Thyroid gland (tissue), 4 donors: ENCODE measurements at regions not wholly inside any gene's neighbourhood (a gene's known extent, or its start where the extent isn't known, plus 50 kb on each side); places are given as distances from the start of the nearest gene placed in this dataset.

ENCODE experiments used
- DNase-seq, 2 donors: peaks; one replicate each; pipeline ENCODE4 v3.0.0-alpha.2; 2019
- H3K27ac ChIP-seq, 3 donors: fragments of 200-600 bp; sonication (generic); 1 replicate in 2 of 3; 2 replicates in 1 of 3; pipeline ENCODE4 v1.5.1; 2016 to 2019; ENCODE audit warnings: mild to moderate bottlenecking in 1 of 3, moderate library complexity in 1 of 3
- H3K27me3 ChIP-seq: fragments of 200-600 bp; sonication (generic); one replicate; pipeline ENCODE4 v1.5.1; 2019
- H3K36me3 ChIP-seq, 2 donors: fragments of 200-600 bp; sonication (generic); one replicate each; pipeline ENCODE4 v1.5.1; 2016 to 2019
- H3K4me1 ChIP-seq, 2 donors: fragments of 200-600 bp; sonication (generic); one replicate each; pipeline ENCODE4 v1.5.1; 2017 to 2019
- H3K4me3 ChIP-seq, 3 donors: fragments of 200-600 bp; sonication (generic); replicated peaks in 1 of 3; 1 replicate in 2 of 3; 2 replicates in 1 of 3; pipeline ENCODE4 v1.5.1; 2016; ENCODE audit warnings: mild to moderate bottlenecking in 1 of 3
- H3K9me3 ChIP-seq: fragments of 200-600 bp; sonication (generic); one replicate; pipeline ENCODE4 v1.5.1; 2017
- CTCF ChIP-seq, 6 experiments: fragments of 200-600 bp in 3 of 6; fragments of 450-650 bp in 3 of 6; sonication (generic) in 3 of 6; IDR thresholded peaks; one replicate each; pipeline ENCODE4 v1.5.1; 2016 to 2019; ENCODE audit warnings: antibody characterized with exemption in 6 of 6, mild to moderate bottlenecking in 2 of 6, inconsistent platforms in 1 of 6, moderate library complexity in 1 of 6
- POLR2A ChIP-seq, 2 donors: fragments of 450-650 bp; IDR thresholded peaks; one replicate each; pipeline ENCODE4 v1.6.1; 2017; ENCODE audit warnings: antibody characterized with exemption in 2 of 2, mild to moderate bottlenecking in 2 of 2, moderate library complexity in 1 of 2
- WGBS, 2 donors: methylation state at CpG; one replicate each; pipeline ENCODE4 v1.1.5; 2017; 5-methylcytosine and 5-hydroxymethylcytosine counted together
- intact Hi-C: fragments of 100-400 bp; cut with DNase I; formaldehyde crosslinking; loops from one replicate; pipeline ENCODE4 v1.15.1; 2023

GRCh38 chr1:69376408-69376807, 191.3 kb upstream of the LRRC7 start:
- H3K9me3 ChIP-seq, result no peaks in the 10 kb centered on the region
- WGBS, 2 donors, result 93 to 94% methylated on average over 1 of the region's 1 CpG
- no peak overlapping the region for H3K27ac ChIP-seq
- no peaks in the 10 kb centered on the region for H3K4me1 ChIP-seq
- no peaks in the 10 kb centered on the region for H3K36me3 ChIP-seq
- H3K4me3 ChIP-seq, result no peak overlapping the region
- no peak for TF ChIP-seq CTCF (IDR thresholded peaks at IDR 0.05)
- H3K27me3 ChIP-seq, result no peaks in the 10 kb centered on the region
- no peak for DNase-seq
- intact Hi-C loops, result no loop called here

- H3K27me3 ChIP-seq, result no peaks in the 10 kb centered on the region
- no peaks in the 10 kb centered on the region for H3K9me3 ChIP-seq
- no peak for TF ChIP-seq CTCF (IDR thresholded peaks at IDR 0.05)
- TF ChIP-seq POLR2A (IDR thresholded peaks at IDR 0.05), result no peak
- no peaks in the 10 kb centered on the region for H3K4me1 ChIP-seq
- intact Hi-C loops, result no loop called here
- H3K4me3 ChIP-seq, result no peak overlapping the region
- WGBS, 2 donors, result 42 to 73% methylated on average over 2 of the region's 2 CpGs
- H3K36me3 ChIP-seq, result no peaks in the 10 kb centered on the region
- DNase-seq, result no peak
- no peak overlapping the region for H3K27ac ChIP-seq
Observed at GRCh38 chr1:69377507-69377906, 190.2 kb upstream of the LRRC7 start.

- intact Hi-C loops, result no loop called here
- Histone ChIP-seq H3K27ac (no peak overlapping the region), H3K9me3 (no peaks in the 10 kb centered on the region), H3K4me1 (no peaks in the 10 kb centered on the region), H3K4me3 (no peak overlapping the region), H3K36me3 (no peaks in the 10 kb centered on the region), H3K27me3 (no peaks in the 10 kb centered on the region)
- DNase-seq, result no peak
- TF ChIP-seq POLR2A (IDR thresholded peaks at IDR 0.05) (no peak), CTCF (IDR thresholded peaks at IDR 0.05) (no peak)
Observed at GRCh38 chr1:69388044-69388443, 179.7 kb upstream of the LRRC7 start.

- 76 to 94% methylated on average over 1 of the region's 1 CpG for WGBS, 2 donors
- Histone ChIP-seq H3K27ac (no peak overlapping the region), H3K36me3 (no peaks in the 10 kb centered on the region), H3K4me3 (no peak overlapping the region), H3K4me1 (no peaks in the 10 kb centered on the region), H3K27me3 (no peaks in the 10 kb centered on the region), H3K9me3 (no peaks in the 10 kb centered on the region)
- TF ChIP-seq CTCF (IDR thresholded peaks at IDR 0.05) (no peak), POLR2A (IDR thresholded peaks at IDR 0.05) (no peak)
- intact Hi-C loops, result no loop called here
- DNase-seq, result no peak
Observed at GRCh38 chr1:69400128-69400527, 167.6 kb upstream of the LRRC7 start.

- H3K27ac ChIP-seq, result no peak overlapping the region
- no peak overlapping the region for H3K4me3 ChIP-seq
- no peaks in the 10 kb centered on the region for H3K36me3 ChIP-seq
- intact Hi-C loops, result no loop called here
- no peaks in the 10 kb centered on the region for H3K4me1 ChIP-seq
- 98 to 99% methylated on average over 3 of the region's 3 CpGs for WGBS, 2 donors
- H3K27me3 ChIP-seq, result no peaks in the 10 kb centered on the region
- TF ChIP-seq CTCF (IDR thresholded peaks at IDR 0.05) (no peak), POLR2A (IDR thresholded peaks at IDR 0.05) (no peak)
- no peaks in the 10 kb centered on the region for H3K9me3 ChIP-seq
- DNase-seq, result no peak
Observed at GRCh38 chr1:69401879-69402278, 165.8 kb upstream of the LRRC7 start.
